Esophagus muscularis mucosa (tissue), 4 donors: ENCODE measurements at regions not wholly inside any gene's neighbourhood (a gene's known extent, or its start where the extent isn't known, plus 50 kb on each side); places are given as distances from the start of the nearest gene placed in this dataset.
"Not testable (repeated sequence)": the region's sequence is repeated elsewhere in the genome, so short reads cannot be mapped to it uniquely, and the experiment has no call there.

ENCODE experiments used
- DNase-seq: peaks from one replicate; pipeline ENCODE4 v3.0.0-alpha.2; 2017; ENCODE audit errors: extremely low spot score
- H3K27ac ChIP-seq, 4 donors: fragments of 200-600 bp; sonication (generic); replicated peaks in 1 of 4; 1 replicate in 3 of 4; 2 replicates in 1 of 4; pipeline ENCODE4 v1.5.1; 2016 to 2019; ENCODE audit warnings: mild to moderate bottlenecking in 1 of 4
- H3K27me3 ChIP-seq, 4 donors: fragments of 200-600 bp; sonication (generic); one replicate each; pipeline versions ENCODE4 v1.5.1 to v1.6.0; 2016 to 2019
- H3K36me3 ChIP-seq, 4 donors: fragments of 200-600 bp; sonication (generic); one replicate each; pipeline ENCODE4 v1.5.1; 2016 to 2019
- H3K4me1 ChIP-seq, 4 donors: fragments of 200-600 bp; sonication (generic); one replicate each; pipeline ENCODE4 v1.5.1; 2016 to 2019
- H3K4me3 ChIP-seq, 4 donors: fragments of 200-600 bp; sonication (generic); 1 replicate in 2 of 4; 2 replicates in 2 of 4; pipeline ENCODE4 v1.5.1; 2016 to 2019; ENCODE audit warnings: mild to moderate bottlenecking in 4 of 4, moderate library complexity in 1 of 4
- H3K9me3 ChIP-seq, 4 donors: fragments of 200-600 bp; sonication (generic); 1 replicate in 3 of 4; 2 replicates in 1 of 4; pipeline ENCODE4 v1.5.1; 2016 to 2019
- EP300 ChIP-seq: sonication (generic); formaldehyde crosslinking; IDR thresholded peaks from one replicate; pipeline ENCODE4 v1.6.1; 2017; ENCODE audit warnings: antibody characterized with exemption
- POLR2A ChIP-seq: fragments of 450-650 bp; IDR thresholded peaks from one replicate; pipeline ENCODE4 v1.6.1; 2017; ENCODE audit warnings: antibody characterized with exemption, moderate library complexity, mild to moderate bottlenecking, low read depth
- POLR2AphosphoS5 ChIP-seq, 2 donors: sonication (generic); formaldehyde crosslinking; IDR thresholded peaks; one replicate each; pipeline ENCODE4 v1.6.1; 2017; ENCODE audit warnings: antibody characterized with exemption in 2 of 2
- WGBS: methylation state at CpG from one replicate; pipeline ENCODE4 v1.1.5; 2018; 5-methylcytosine and 5-hydroxymethylcytosine counted together
- intact Hi-C: fragments of 100-400 bp; cut with DNase I; formaldehyde crosslinking; loops from one replicate; pipeline ENCODE4 v1.15.1; 2023
- TF ChIP-seq, protein P1 (sequence below), 3 experiments: fragments of 200-600 bp in 2 of 3; fragments of 450-650 bp in 1 of 3; sonication (generic) in 2 of 3; IDR thresholded peaks; one replicate each; pipeline ENCODE4 v1.5.1; 2017 to 2019; ENCODE audit warnings: antibody characterized with exemption in 3 of 3, mild to moderate bottlenecking in 2 of 3, moderate library complexity in 1 of 3

DNA sequence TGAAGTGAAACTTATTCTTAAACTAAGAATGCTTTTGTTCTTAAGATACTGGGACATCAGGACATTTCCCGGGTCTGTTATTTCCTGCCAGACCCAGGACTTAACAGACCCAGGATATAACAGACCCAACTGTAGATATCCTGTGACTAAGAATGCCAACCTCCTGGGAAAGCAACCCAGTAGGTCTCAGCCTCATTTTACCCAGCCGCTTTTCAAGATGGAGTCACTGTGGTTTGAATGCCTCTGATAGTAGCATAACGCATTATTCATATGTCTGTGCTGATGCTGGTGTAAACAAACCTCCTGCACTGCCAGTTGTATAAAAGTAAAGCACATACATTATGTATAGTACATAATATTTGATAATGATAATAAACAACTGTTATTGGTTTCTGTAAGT lies 185.8 kb upstream of the GPRIN3 start:
- H3K36me3 ChIP-seq = no peaks in the 10 kb centered on the region
- H3K9me3 ChIP-seq = no peaks in the 10 kb centered on the region
- no peaks in the 10 kb centered on the region for H3K27me3 ChIP-seq
- no peak overlapping the region for H3K4me3 ChIP-seq
- no peak overlapping the region for H3K27ac ChIP-seq
- WGBS = 95% methylated on average over 3 of the region's 3 CpGs
- H3K4me1 ChIP-seq = no peaks in the 10 kb centered on the region
- no peak for TF ChIP-seq POLR2A
- no peak for DNase-seq
- intact Hi-C loops = no loop called here

DNA sequence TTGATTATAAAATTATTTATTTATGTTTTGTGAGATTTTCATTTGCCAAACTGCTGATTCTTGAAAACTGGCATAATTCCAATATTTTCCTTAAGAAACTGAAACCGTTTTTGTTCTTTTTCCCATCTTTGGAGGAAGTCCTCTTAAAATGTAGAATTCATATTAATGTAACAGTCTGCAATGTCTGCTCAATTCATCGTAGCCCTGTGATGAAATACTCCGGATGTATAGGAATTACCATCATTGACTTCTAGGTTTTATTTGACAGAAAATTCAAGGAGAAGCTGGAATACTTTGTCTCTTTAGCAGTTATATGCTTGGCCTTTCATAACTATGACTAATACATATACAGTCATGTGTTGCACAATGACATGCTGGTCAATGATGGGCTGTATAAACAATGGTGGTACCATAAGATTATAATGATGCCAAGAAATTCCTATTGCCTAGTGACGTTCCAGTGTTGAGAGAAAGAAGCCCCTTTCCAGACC lies 185.0 kb upstream of the GPRIN3 start:
- H3K4me3 ChIP-seq = no peak overlapping the region
- TF ChIP-seq POLR2AphosphoS5 (IDR thresholded peaks at IDR 0.05) (no peak), POLR2A (no peak), EP300 (no peak)
- TF ChIP-seq, protein P1, sequence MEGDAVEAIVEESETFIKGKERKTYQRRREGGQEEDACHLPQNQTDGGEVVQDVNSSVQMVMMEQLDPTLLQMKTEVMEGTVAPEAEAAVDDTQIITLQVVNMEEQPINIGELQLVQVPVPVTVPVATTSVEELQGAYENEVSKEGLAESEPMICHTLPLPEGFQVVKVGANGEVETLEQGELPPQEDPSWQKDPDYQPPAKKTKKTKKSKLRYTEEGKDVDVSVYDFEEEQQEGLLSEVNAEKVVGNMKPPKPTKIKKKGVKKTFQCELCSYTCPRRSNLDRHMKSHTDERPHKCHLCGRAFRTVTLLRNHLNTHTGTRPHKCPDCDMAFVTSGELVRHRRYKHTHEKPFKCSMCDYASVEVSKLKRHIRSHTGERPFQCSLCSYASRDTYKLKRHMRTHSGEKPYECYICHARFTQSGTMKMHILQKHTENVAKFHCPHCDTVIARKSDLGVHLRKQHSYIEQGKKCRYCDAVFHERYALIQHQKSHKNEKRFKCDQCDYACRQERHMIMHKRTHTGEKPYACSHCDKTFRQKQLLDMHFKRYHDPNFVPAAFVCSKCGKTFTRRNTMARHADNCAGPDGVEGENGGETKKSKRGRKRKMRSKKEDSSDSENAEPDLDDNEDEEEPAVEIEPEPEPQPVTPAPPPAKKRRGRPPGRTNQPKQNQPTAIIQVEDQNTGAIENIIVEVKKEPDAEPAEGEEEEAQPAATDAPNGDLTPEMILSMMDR (IDR thresholded peaks at IDR 0.05) = no peak
- no peak for DNase-seq
- intact Hi-C loops = no loop called here
- no peaks in the 10 kb centered on the region for H3K27me3 ChIP-seq
- H3K36me3 ChIP-seq = no peaks in the 10 kb centered on the region
- H3K27ac ChIP-seq = no peak overlapping the region
- no peaks in the 10 kb centered on the region for H3K9me3 ChIP-seq
- no peaks in the 10 kb centered on the region for H3K4me1 ChIP-seq
- WGBS = 51% methylated on average over 4 of the region's 4 CpGs

DNA sequence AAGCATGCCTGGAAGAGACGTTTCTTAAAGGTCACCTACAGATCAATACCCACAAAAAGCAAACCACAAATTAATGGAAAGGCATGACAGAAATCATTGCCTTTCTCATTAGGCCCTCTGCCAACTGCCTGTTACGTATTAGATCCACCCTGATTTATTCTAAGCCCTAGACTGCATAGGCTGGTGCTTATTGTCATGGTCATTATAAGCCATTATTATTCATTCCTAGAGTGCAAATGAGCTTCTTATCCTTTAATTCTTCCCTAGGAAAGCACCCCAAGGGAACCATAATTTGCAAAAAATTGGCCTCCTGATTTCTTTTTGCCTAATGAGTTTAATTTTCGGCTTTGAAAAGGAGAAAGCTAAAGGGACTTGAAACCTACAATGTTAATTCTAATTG lies 184.2 kb upstream of the GPRIN3 start:
- Histone ChIP-seq H3K4me1 (no peaks in the 10 kb centered on the region), H3K27ac (no peak overlapping the region), H3K9me3 (no peaks in the 10 kb centered on the region), H3K27me3 (no peaks in the 10 kb centered on the region), H3K36me3 (no peaks in the 10 kb centered on the region), H3K4me3 (no peak overlapping the region)
- WGBS = 74% methylated on average over 3 of the region's 3 CpGs
- intact Hi-C loops = no loop called here
- DNase-seq = no peak
- TF ChIP-seq POLR2AphosphoS5 (IDR thresholded peaks at IDR 0.05) = no peak
- TF ChIP-seq, protein P1 (IDR thresholded peaks at IDR 0.05) = no peak
- no peak for TF ChIP-seq POLR2A
- TF ChIP-seq EP300 = no peak

DNA sequence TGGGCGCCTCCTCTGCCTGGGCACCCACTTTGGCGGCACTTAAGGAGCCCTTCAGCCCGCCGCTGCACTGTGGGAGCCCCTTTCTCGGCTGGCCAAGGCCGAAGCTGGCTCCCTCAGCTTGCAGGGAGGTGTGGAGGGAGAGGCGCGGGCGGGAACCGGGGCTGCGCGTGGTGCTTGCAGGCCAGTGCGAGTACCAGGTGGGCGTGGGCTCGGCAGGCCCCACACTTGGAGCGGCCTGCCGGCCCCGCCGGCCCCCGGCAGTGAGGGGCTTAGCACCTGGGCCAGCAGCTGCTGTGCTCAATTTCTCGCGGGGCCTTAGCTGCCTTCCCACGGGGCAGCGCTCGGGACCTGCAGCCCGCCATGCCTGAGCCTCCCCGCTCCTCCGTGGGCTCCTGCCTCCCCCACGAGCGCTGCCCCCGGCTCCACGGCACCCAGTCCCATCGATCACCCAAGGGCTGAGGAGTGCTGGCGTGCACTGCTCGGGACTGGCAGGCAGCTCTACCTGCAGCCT lies 182.4 kb upstream of the GPRIN3 start:
- H3K36me3 ChIP-seq, DNase-seq, H3K9me3 ChIP-seq, intact Hi-C loops, H3K27me3 ChIP-seq, H3K27ac ChIP-seq, H3K4me1 ChIP-seq, H3K4me3 ChIP-seq: not testable (repeated sequence)
- 97% methylated on average over 5 of the region's 35 CpGs for WGBS

DNA sequence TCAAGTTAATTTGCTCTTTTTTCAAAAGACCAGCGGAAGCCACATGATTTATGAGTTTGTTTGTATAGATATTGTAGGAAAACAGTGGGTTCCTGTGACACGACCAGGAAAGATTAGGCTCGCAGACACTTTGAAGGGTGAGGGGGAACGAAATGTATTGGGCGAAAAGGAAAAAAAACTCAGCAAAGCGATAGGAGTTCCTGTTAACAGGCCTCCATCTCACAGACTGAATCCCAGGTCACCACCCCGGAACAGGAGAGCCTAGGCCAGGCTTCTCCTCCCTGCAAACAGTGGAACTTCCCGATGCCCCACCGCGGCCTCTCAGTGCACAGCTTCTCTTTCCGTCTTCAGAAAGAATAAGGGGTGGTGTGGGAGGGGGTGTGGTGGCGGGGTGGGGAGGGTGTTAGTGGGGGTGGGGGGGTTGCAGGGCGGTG lies 181.8 kb upstream of the GPRIN3 start:
- Histone ChIP-seq H3K36me3 (no peaks in the 10 kb centered on the region), H3K9me3 (no peaks in the 10 kb centered on the region), H3K4me3 (no peak overlapping the region), H3K27me3 (no peaks in the 10 kb centered on the region), H3K27ac (no peak overlapping the region), H3K4me1 (no peaks in the 10 kb centered on the region)
- 61% methylated on average over 13 of the region's 13 CpGs for WGBS
- intact Hi-C loops = no loop called here
- TF ChIP-seq EP300 = no peak
- TF ChIP-seq POLR2A = no peak
- no peak for TF ChIP-seq POLR2AphosphoS5 (IDR thresholded peaks at IDR 0.05)
- DNase-seq = no peak

DNA sequence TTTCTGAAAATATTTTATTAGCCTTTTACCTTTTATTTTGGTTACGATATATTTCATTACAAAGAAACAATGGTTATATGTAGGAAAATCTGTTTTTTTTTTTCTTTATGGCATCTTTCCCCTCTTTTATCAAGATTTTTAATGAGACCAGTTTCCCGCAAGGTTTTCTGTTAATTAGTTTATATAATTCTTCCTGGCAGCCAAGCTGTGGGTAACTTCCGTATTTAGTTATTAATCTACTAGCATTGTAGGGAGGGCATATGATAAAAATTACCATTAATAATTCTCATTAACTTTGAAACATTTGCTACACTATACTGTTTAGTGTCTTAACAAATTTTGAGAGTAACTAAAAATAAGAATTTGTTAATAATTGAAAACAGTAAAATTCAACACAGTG lies 181.1 kb upstream of the GPRIN3 start:
- TF ChIP-seq POLR2AphosphoS5 (IDR thresholded peaks at IDR 0.05) (no peak), EP300 (no peak), POLR2A (no peak)
- TF ChIP-seq, protein P1 (IDR thresholded peaks at IDR 0.05) = no peak
- no peaks in the 10 kb centered on the region for H3K36me3 ChIP-seq
- H3K4me3 ChIP-seq = no peak overlapping the region
- no peak for DNase-seq
- H3K4me1 ChIP-seq = no peaks in the 10 kb centered on the region
- no peaks in the 10 kb centered on the region for H3K27me3 ChIP-seq
- no peaks in the 10 kb centered on the region for H3K9me3 ChIP-seq
- WGBS = 83% methylated on average over 3 of the region's 3 CpGs
- no peak overlapping the region for H3K27ac ChIP-seq
- intact Hi-C loops = no loop called here
